Pancreas (tissue), 10 donors: ENCODE measurements at regions not wholly inside any gene's neighbourhood (a gene's known extent, or its start where the extent isn't known, plus 50 kb on each side); places are given as distances from the start of the nearest gene placed in this dataset.
A peak's percentile ranks its signal among the peaks of the same experiment; 100 is the strongest.

Source experiments
- ATAC-seq, 4 donors: fragments of 200-7000 bp; cut with Tn5 transposase; one replicate each; pipeline versions ENCODE4 v1.8.0 to v1.9.1; 2020; ENCODE audit warnings: mild to moderate bottlenecking in 4 of 4, moderate library complexity in 4 of 4
- DNase-seq, 6 donors: peaks; one replicate each; pipeline ENCODE4 v3.0.0-alpha.2; 2020
- FAIRE-seq: peaks from 2 replicates; lab custom pipeline; 2012; peaks lifted over from hg19 to GRCh38; lab: Jason Lieb, UNC
- H3K27ac ChIP-seq, 4 donors: fragments of 200-600 bp; sonication (generic); 1 replicate in 3 of 4; 2 replicates in 1 of 4; pipeline versions ENCODE4 v1.5.0 to v1.8.0; 2020
- H3K27me3 ChIP-seq, 4 donors: fragments of 200-600 bp; one replicate each; pipeline ENCODE4 v1.8.0; 2021
- H3K36me3 ChIP-seq, 3 donors: fragments of 200-600 bp; sonication (generic) in 1 of 3; one replicate each; pipeline versions ENCODE4 v1.5.0 to v1.8.0; 2020 to 2021
- H3K4me1 ChIP-seq, 3 donors: fragments of 200-600 bp; one replicate each; pipeline ENCODE4 v1.8.0; 2021
- H3K4me3 ChIP-seq, 4 donors: fragments of 200-600 bp; sonication (generic) in 2 of 4; one replicate each; pipeline versions ENCODE4 v1.5.0 to v1.8.0; 2020 to 2021
- H3K9me3 ChIP-seq, 4 donors: fragments of 200-600 bp; one replicate each; pipeline ENCODE4 v1.8.0; 2021
- CTCF ChIP-seq, 4 donors: fragments of 200-600 bp; sonication (generic) in 3 of 4; IDR thresholded peaks; one replicate each; pipeline versions ENCODE4 v1.5.0 to v1.8.0; 2021; ENCODE audit warnings: antibody characterized with exemption in 4 of 4
- WGBS, 2 donors: extraction: QIAGEN DNeasy Blood & Tissue Kit; methylation state at CpG; one replicate each; pipeline ENCODE4 v1.1.7; 2013; 5-methylcytosine and 5-hydroxymethylcytosine counted together
- intact Hi-C, 3 donors: fragments of 100-400 bp; cut with DNase I; formaldehyde crosslinking; loops; one replicate each; pipeline versions ENCODE4 v1.11.1 to v1.14.2; 2022
- donor health status: healthy with polysubstance abuse.
- donor health status: DM: no; HTN: no; CAD: no; lungs with moderate emphysema.
- donor health status: DM: no; HTN: no; CAD: no.
- donor health status: control.
- donor health status: control.
- donor health status: Bipolar disorder and iron deficiency.
- donor health status: DM: yes; HTN: yes; CAD: no.
- donor health status: DM: no; HTN: no; CAD: no.
- donor health status: DM: no; HTN: no; CAD: no.
- donor health status: DM: yes; HTN: yes; CAD: no.

GRCh38 chr2:30349691-30350090 is 97.4 kb upstream of the LCLAT1 start:
- H3K27ac ChIP-seq: no peak overlapping the region
- TF ChIP-seq CTCF (IDR thresholded peaks at IDR 0.05): no peak

GRCh38 chr2:30351116-30351515 is 95.9 kb upstream of the LCLAT1 start:
- WGBS, 2 donors: 85 to 89% methylated on average over 9 of the region's 9 CpGs
- no peak overlapping the region for H3K27ac ChIP-seq

More at GRCh38 chr2:30349691-30350090, 97.4 kb upstream of the LCLAT1 start:
- 89% methylated on average over 7 of the region's 7 CpGs for WGBS, 2 donors
- peaks cover 0 to 11% (median 0%) of the 10 kb centered on the region in 3 donors for H3K4me1 ChIP-seq
- no peaks in the 10 kb centered on the region for H3K27me3 ChIP-seq
- intact Hi-C loops: no loop called here
- H3K9me3 ChIP-seq: no peaks in the 10 kb centered on the region
- ATAC-seq (no peak), FAIRE-seq (no peak), DNase-seq (no peak)
- H3K4me3 ChIP-seq: no peak overlapping the region
- H3K36me3 ChIP-seq: no peaks in the 10 kb centered on the region

GRCh38 chr2:30351949-30352348 is 95.1 kb upstream of the LCLAT1 start:
- Histone ChIP-seq H3K36me3 (no peaks in the 10 kb centered on the region), H3K4me1 (peaks cover 0 to 11% (median 0%) of the 10 kb centered on the region in 3 donors), H3K4me3 (no peak overlapping the region), H3K9me3 (no peaks in the 10 kb centered on the region), H3K27me3 (no peaks in the 10 kb centered on the region), H3K27ac (no peak overlapping the region)
- intact Hi-C loops: no loop called here
- no peak for TF ChIP-seq CTCF (IDR thresholded peaks at IDR 0.05)
- ATAC-seq (no peak), DNase-seq (no peak), FAIRE-seq (no peak)
- WGBS, 2 donors: 79 to 93% methylated on average over 3 of the region's 3 CpGs

More at GRCh38 chr2:30351116-30351515, 95.9 kb upstream of the LCLAT1 start:
- H3K4me3 ChIP-seq: no peak overlapping the region
- DNase-seq: no peak
- H3K4me1 ChIP-seq: peaks cover 0 to 11% (median 0%) of the 10 kb centered on the region in 3 donors
- no peak for FAIRE-seq
- intact Hi-C loops: no loop called here
- ATAC-seq: no peak
- H3K36me3 ChIP-seq: no peaks in the 10 kb centered on the region
- no peaks in the 10 kb centered on the region for H3K9me3 ChIP-seq
- no peaks in the 10 kb centered on the region for H3K27me3 ChIP-seq
- TF ChIP-seq CTCF (IDR thresholded peaks at IDR 0.05): no peak

- 21 to 35% methylated on average over 2 of the region's 2 CpGs for WGBS, 2 donors
- H3K4me3 ChIP-seq: no peak overlapping the region
- peak; percentile 48 to 90 (median 77) for ATAC-seq
- H3K27ac ChIP-seq: no peak overlapping the region
- peaks cover 0 to 11% (median 0%) of the 10 kb centered on the region in 3 donors for H3K4me1 ChIP-seq
- no peak for FAIRE-seq
- H3K36me3 ChIP-seq: no peaks in the 10 kb centered on the region
- H3K9me3 ChIP-seq: no peaks in the 10 kb centered on the region
- H3K27me3 ChIP-seq: no peaks in the 10 kb centered on the region
- DNase-seq: peak in 2 of 6 donors; percentile 54 to 73
- no peak for TF ChIP-seq CTCF (IDR thresholded peaks at IDR 0.05)
- intact Hi-C loops: no loop called here
Observed at GRCh38 chr2:30354150-30354549, 92.9 kb upstream of the LCLAT1 start.

GRCh38 chr2:30354621-30355020 is 92.4 kb upstream of the LCLAT1 start:
- peak in 3 of 4 donors; percentile 19 to 33 (median 29) for ATAC-seq
- no peaks in the 10 kb centered on the region for H3K9me3 ChIP-seq
- 77 to 89% methylated on average over 1 of the region's 1 CpG for WGBS, 2 donors
- no peak for FAIRE-seq
- no peaks in the 10 kb centered on the region for H3K27me3 ChIP-seq
- DNase-seq: no peak
- peaks cover 0 to 11% (median 3%) of the 10 kb centered on the region in 3 donors for H3K4me1 ChIP-seq
- no peak overlapping the region for H3K4me3 ChIP-seq
- H3K27ac ChIP-seq: no peak overlapping the region
- no peaks in the 10 kb centered on the region for H3K36me3 ChIP-seq
- no peak for TF ChIP-seq CTCF (IDR thresholded peaks at IDR 0.05)
- intact Hi-C loops: no loop called here
